ENCODE measurements at regions not wholly inside any gene's neighbourhood (a gene's known extent, or its start where the extent isn't known, plus 50 kb on each side); places are given as distances from the start of the nearest gene placed in this dataset.

- TF ChIP-seq CBX5 (IDR thresholded peaks at IDR 0.05; ENCODE audit: low read depth) (no peak), IKZF1 (conservative IDR thresholded peaks at IDR 0.05) (no peak), JUNB (IDR thresholded peaks at IDR 0.05) (no peak), MXI1 (IDR thresholded peaks at IDR 0.05; ENCODE audit: low read depth, low read length) (no peak), POLR2AphosphoS5 (IDR thresholded peaks at IDR 0.05; ENCODE audit: low read length) (no peak), FOS (IDR thresholded peaks at IDR 0.05; ENCODE audit: borderline replicate concordance, extremely low read depth, insufficient read length) (no peak), CEBPB (IDR thresholded peaks at IDR 0.05; ENCODE audit: borderline replicate concordance in 1 of 2, low read depth in 2 of 2, low read length in 2 of 2) (no peak), POU2F2 (IDR thresholded peaks at IDR 0.05; ENCODE audit: borderline replicate concordance, low read depth, low read length) (no peak), EP300 (IDR thresholded peaks at IDR 0.05; ENCODE audit: borderline replicate concordance in 1 of 2, control insufficient read depth in 1 of 2, low read depth in 2 of 2, low read length in 2 of 2) (no peak), POLR2A (IDR thresholded peaks at IDR 0.05; ENCODE audit: low read depth, low read length) (no peak), E2F4 (IDR thresholded peaks at IDR 0.05; ENCODE audit: low read depth, low read length) (no peak)
Measured at GRCh38 chr10:23804125-23804524, 365.2 kb downstream of the OTUD1 start.

Measured in GM12878 (cell line).